ENCODE measurements at regions not wholly inside any gene's neighbourhood (a gene's known extent, or its start where the extent isn't known, plus 50 kb on each side); places are given as distances from the start of the nearest gene placed in this dataset.

DNA sequence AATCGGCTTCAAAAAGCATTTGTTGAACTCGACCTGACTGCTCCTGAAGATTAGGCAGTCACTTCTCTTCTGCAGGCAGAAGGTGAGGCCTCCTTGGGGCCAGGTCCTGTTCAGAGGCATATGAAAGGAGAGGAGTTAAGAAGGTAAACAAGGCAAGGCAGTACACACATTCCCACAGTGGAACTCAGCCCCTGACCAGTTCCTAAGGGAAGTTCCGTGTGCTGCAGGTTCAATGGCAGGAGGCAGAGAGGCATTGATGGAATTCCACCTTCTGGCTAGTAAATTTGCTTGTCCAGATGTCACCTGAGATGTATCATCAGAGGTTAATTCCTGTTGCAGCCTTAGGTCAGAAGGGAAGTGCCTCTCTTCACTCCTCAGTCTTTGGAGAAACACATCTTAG is 337.0 kb upstream of the MTNR1B start:
- Histone ChIP-seq H4K8ac (ENCODE audit: low read depth, low read length) (no peak overlapping the region), H3K4me3 (ENCODE audit: low read depth, low read length) (no peak overlapping the region), H3K9me3 (ENCODE audit: insufficient read depth, low read depth, low read length) (no peaks in the 10 kb centered on the region), H3K4me2 (ENCODE audit: low read length) (no peak overlapping the region), H2AFZ (ENCODE audit: insufficient read depth, low read length, poor library complexity) (no peak overlapping the region), H2BK12ac (ENCODE audit: low read length) (no peak overlapping the region), H3K36me3 (ENCODE audit: control insufficient read depth in 1 of 2, insufficient read depth in 2 of 2, low read length in 2 of 2) (no peaks in the 10 kb centered on the region), H3K4me1 (ENCODE audit: control insufficient read depth in 1 of 2, insufficient read depth in 2 of 2, low read length in 2 of 2) (peaks cover 0 to 4% of the 10 kb centered on the region in 2 experiments), H3K79me2 (ENCODE audit: control insufficient read depth, insufficient read depth, low read length, poor library complexity) (no peaks in the 10 kb centered on the region), H3K14ac (ENCODE audit: low read length) (no peak overlapping the region), H2BK120ac (ENCODE audit: insufficient read depth, low read length, poor library complexity) (no peak overlapping the region), H3K79me1 (ENCODE audit: low read length) (no peaks in the 10 kb centered on the region), H2BK5ac (ENCODE audit: low read depth, low read length, poor library complexity) (no peak overlapping the region), H3K23ac (ENCODE audit: low read length) (no peak overlapping the region), H4K91ac (ENCODE audit: low read depth, low read length) (no peak overlapping the region), H2AK5ac (ENCODE audit: low read length) (no peak overlapping the region), H3K27me3 (ENCODE audit: insufficient read depth, low read length) (no peaks in the 10 kb centered on the region), H3K27ac (ENCODE audit: low read depth, low read length) (no peak overlapping the region), H4K12ac (ENCODE audit: low read depth, low read length) (no peak overlapping the region), H3K9ac (ENCODE audit: low read length) (no peak overlapping the region), H3K18ac (ENCODE audit: low read length) (no peak overlapping the region), H3K4ac (ENCODE audit: low read depth, low read length) (no peak overlapping the region)
- peak; percentile 9 to 37 for DNase-seq
- WGBS (ENCODE audit: extremely low coverage, insufficient coverage, insufficient read length), result no CpG with 5 or more reads among the region's 3 CpGs

DNA sequence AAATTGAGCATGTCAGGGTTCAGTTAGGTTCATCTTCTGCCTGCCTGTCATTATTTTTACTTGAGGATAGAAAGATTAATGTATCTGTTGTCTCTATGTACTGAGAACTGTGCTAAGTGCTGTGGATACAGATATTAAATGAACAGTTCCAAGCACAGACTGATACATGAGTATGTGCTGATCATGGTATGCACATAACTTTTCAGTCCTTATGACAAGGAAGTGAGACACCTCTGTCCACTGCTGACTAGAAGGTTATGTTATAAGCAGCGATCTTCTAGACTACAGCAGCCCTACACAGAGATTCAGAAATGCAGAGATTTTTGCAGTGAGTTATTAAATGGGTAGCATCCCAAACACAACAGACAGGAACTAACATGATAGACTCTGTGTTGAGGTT is 335.6 kb upstream of the MTNR1B start:
- no peak overlapping the region for H3K4ac ChIP-seq (ENCODE audit: low read depth, low read length)
- H3K36me3 ChIP-seq (ENCODE audit: control insufficient read depth in 1 of 2, insufficient read depth in 2 of 2, low read length in 2 of 2), result no peaks in the 10 kb centered on the region
- H2AFZ ChIP-seq (ENCODE audit: insufficient read depth, low read length, poor library complexity), result no peak overlapping the region
- no peak overlapping the region for H3K9ac ChIP-seq (ENCODE audit: low read length)
- H3K18ac ChIP-seq (ENCODE audit: low read length), result no peak overlapping the region
- H3K23ac ChIP-seq (ENCODE audit: low read length), result no peak overlapping the region
- no peak overlapping the region for H3K4me2 ChIP-seq (ENCODE audit: low read length)
- no peak overlapping the region for H3K14ac ChIP-seq (ENCODE audit: low read length)
- H3K4me3 ChIP-seq (ENCODE audit: low read depth, low read length), result no peak overlapping the region
- H3K27me3 ChIP-seq (ENCODE audit: insufficient read depth, low read length), result no peaks in the 10 kb centered on the region
- H2AK5ac ChIP-seq (ENCODE audit: low read length), result no peak overlapping the region
- H2BK120ac ChIP-seq (ENCODE audit: insufficient read depth, low read length, poor library complexity), result no peak overlapping the region
- H3K27ac ChIP-seq (ENCODE audit: low read depth, low read length), result no peak overlapping the region
- DNase-seq, result no peak
- no peak overlapping the region for H4K12ac ChIP-seq (ENCODE audit: low read depth, low read length)
- no CpG with 5 or more reads among the region's 1 CpG for WGBS (ENCODE audit: extremely low coverage, insufficient coverage, insufficient read length)
- no peaks in the 10 kb centered on the region for H3K9me3 ChIP-seq (ENCODE audit: insufficient read depth, low read depth, low read length)
- no peaks in the 10 kb centered on the region for H3K79me2 ChIP-seq (ENCODE audit: control insufficient read depth, insufficient read depth, low read length, poor library complexity)
- H4K91ac ChIP-seq (ENCODE audit: low read depth, low read length), result no peak overlapping the region
- no peak overlapping the region for H2BK5ac ChIP-seq (ENCODE audit: low read depth, low read length, poor library complexity)
- H3K79me1 ChIP-seq (ENCODE audit: low read length), result no peaks in the 10 kb centered on the region
- no peak overlapping the region for H2BK12ac ChIP-seq (ENCODE audit: low read length)
- H3K4me1 ChIP-seq (ENCODE audit: control insufficient read depth in 1 of 2, insufficient read depth in 2 of 2, low read length in 2 of 2), result peaks cover 0 to 4% of the 10 kb centered on the region in 2 experiments
- no peak overlapping the region for H4K8ac ChIP-seq (ENCODE audit: low read depth, low read length)

DNA sequence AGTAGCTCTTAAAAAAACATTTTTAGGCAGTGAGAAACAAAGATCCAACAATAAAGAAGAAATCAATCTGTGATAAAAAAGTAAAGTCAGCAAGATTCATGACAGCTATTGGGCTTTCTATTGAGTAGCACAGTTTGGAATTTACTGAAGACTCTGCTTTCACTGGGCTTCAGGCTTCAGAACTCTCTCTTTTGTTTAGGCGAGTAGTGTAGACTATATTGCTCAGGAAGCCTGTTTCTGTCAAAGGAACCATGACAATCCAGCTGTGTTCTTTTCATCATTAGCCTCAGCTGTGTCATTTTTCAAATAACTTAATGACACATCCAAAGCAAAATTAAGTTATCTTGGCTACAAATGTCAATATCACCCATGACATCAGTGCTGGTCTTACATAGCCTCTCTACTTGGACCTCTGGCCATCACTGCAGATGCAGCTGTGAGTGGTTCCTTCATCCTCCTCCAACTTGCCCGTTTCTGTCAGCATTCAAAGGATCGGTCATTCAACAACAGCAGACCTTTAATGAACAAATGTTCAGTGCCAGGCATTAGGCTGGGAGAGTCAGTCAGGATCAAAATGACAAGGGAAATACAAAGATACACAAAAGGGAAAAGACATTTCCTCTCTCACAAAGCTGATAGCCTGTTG is 332.8 kb upstream of the MTNR1B start:
- Histone ChIP-seq H2AFZ (ENCODE audit: insufficient read depth, low read length, poor library complexity) (no peak overlapping the region), H3K36me3 (ENCODE audit: control insufficient read depth in 1 of 2, insufficient read depth in 2 of 2, low read length in 2 of 2) (no peaks in the 10 kb centered on the region), H3K4me2 (ENCODE audit: low read length) (no peak overlapping the region), H3K79me2 (ENCODE audit: control insufficient read depth, insufficient read depth, low read length, poor library complexity) (no peaks in the 10 kb centered on the region), H4K8ac (ENCODE audit: low read depth, low read length) (no peak overlapping the region), H3K4ac (ENCODE audit: low read depth, low read length) (no peak overlapping the region), H3K9me3 (ENCODE audit: insufficient read depth, low read depth, low read length) (no peaks in the 10 kb centered on the region), H3K18ac (ENCODE audit: low read length) (no peak overlapping the region), H2AK5ac (ENCODE audit: low read length) (no peak overlapping the region), H3K27ac (ENCODE audit: low read depth, low read length) (no peak overlapping the region), H4K91ac (ENCODE audit: low read depth, low read length) (no peak overlapping the region), H3K23ac (ENCODE audit: low read length) (no peak overlapping the region), H3K14ac (ENCODE audit: low read length) (no peak overlapping the region), H3K4me3 (ENCODE audit: low read depth, low read length) (no peak overlapping the region), H3K27me3 (ENCODE audit: insufficient read depth, low read length) (no peaks in the 10 kb centered on the region), H2BK5ac (ENCODE audit: low read depth, low read length, poor library complexity) (no peak overlapping the region), H2BK120ac (ENCODE audit: insufficient read depth, low read length, poor library complexity) (no peak overlapping the region), H3K4me1 (ENCODE audit: control insufficient read depth in 1 of 2, insufficient read depth in 2 of 2, low read length in 2 of 2) (peaks cover 0 to 4% of the 10 kb centered on the region in 2 experiments), H2BK12ac (ENCODE audit: low read length) (no peak overlapping the region), H3K9ac (ENCODE audit: low read length) (no peak overlapping the region), H3K79me1 (ENCODE audit: low read length) (no peaks in the 10 kb centered on the region), H4K12ac (ENCODE audit: low read depth, low read length) (no peak overlapping the region)
- no peak for DNase-seq
- no CpG with 5 or more reads among the region's 3 CpGs for WGBS (ENCODE audit: extremely low coverage, insufficient coverage, insufficient read length)

GRCh38 chr11:92638678-92639077 is 330.8 kb upstream of the MTNR1B start:
- H4K91ac ChIP-seq (ENCODE audit: low read depth, low read length), result no peak overlapping the region
- no peak overlapping the region for H3K4me2 ChIP-seq (ENCODE audit: low read length)
- H3K4me1 ChIP-seq (ENCODE audit: control insufficient read depth in 1 of 2, insufficient read depth in 2 of 2, low read length in 2 of 2), result no peaks in the 10 kb centered on the region
- WGBS (ENCODE audit: extremely low coverage, insufficient coverage, insufficient read length), result no CpG with 5 or more reads among the region's 3 CpGs
- H3K79me2 ChIP-seq (ENCODE audit: control insufficient read depth, insufficient read depth, low read length, poor library complexity), result no peaks in the 10 kb centered on the region
- H3K9ac ChIP-seq (ENCODE audit: low read length), result no peak overlapping the region
- H4K8ac ChIP-seq (ENCODE audit: low read depth, low read length), result no peak overlapping the region
- no peak overlapping the region for H3K4me3 ChIP-seq (ENCODE audit: low read depth, low read length)
- H3K14ac ChIP-seq (ENCODE audit: low read length), result no peak overlapping the region
- H3K79me1 ChIP-seq (ENCODE audit: low read length), result no peaks in the 10 kb centered on the region
- no peaks in the 10 kb centered on the region for H3K27me3 ChIP-seq (ENCODE audit: insufficient read depth, low read length)
- no peak overlapping the region for H2BK120ac ChIP-seq (ENCODE audit: insufficient read depth, low read length, poor library complexity)
- no peak for DNase-seq
- H3K23ac ChIP-seq (ENCODE audit: low read length), result no peak overlapping the region
- no peaks in the 10 kb centered on the region for H3K36me3 ChIP-seq (ENCODE audit: control insufficient read depth in 1 of 2, insufficient read depth in 2 of 2, low read length in 2 of 2)
- no peak overlapping the region for H2BK12ac ChIP-seq (ENCODE audit: low read length)
- H2AFZ ChIP-seq (ENCODE audit: insufficient read depth, low read length, poor library complexity), result no peak overlapping the region
- H3K27ac ChIP-seq (ENCODE audit: low read depth, low read length), result no peak overlapping the region
- H3K18ac ChIP-seq (ENCODE audit: low read length), result no peak overlapping the region
- H3K4ac ChIP-seq (ENCODE audit: low read depth, low read length), result no peak overlapping the region
- H3K9me3 ChIP-seq (ENCODE audit: insufficient read depth, low read depth, low read length), result no peaks in the 10 kb centered on the region
- H2AK5ac ChIP-seq (ENCODE audit: low read length), result no peak overlapping the region
- no peak overlapping the region for H2BK5ac ChIP-seq (ENCODE audit: low read depth, low read length, poor library complexity)
- no peak overlapping the region for H4K12ac ChIP-seq (ENCODE audit: low read depth, low read length)

Data from trophoblast cell (in vitro differentiated cells and primary cell).